NCI-H82 treated with DMSO at 0.1 percent for 48 hours (cell line): ENCODE measurements at regions not wholly inside any gene's neighbourhood (a gene's known extent, or its start where the extent isn't known, plus 50 kb on each side); places are given as distances from the start of the nearest gene placed in this dataset.
"Not testable (repeated sequence)": the region's sequence is repeated elsewhere in the genome, so short reads cannot be mapped to it uniquely, and the experiment has no call there.

ENCODE experiments used
- DNase-seq: peaks from one replicate; lab custom pipeline; 2025; ENCODE audit not compliant: unreplicated experiment; lab: John Stamatoyannopoulos, UW

DNA sequence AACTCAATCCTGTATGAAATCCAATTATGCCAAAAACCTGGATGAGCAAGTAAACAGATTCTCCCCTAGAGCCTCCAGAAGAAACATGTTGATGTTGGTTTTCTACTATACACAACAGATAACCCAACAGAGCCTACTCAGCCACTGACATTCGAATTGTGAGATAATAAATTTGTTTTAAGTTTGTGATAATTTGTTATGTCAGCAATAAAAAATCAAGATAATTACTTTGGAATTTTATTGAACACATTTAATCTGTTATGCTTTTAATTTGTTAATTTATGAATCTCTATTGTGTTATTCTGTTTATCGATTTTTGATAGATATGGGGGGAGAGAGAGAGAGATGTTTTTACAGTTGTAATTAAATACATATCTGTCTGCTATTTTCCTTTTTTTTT is 1016.1 kb upstream of the PCDH7 start:
- no peak for DNase-seq

DNA sequence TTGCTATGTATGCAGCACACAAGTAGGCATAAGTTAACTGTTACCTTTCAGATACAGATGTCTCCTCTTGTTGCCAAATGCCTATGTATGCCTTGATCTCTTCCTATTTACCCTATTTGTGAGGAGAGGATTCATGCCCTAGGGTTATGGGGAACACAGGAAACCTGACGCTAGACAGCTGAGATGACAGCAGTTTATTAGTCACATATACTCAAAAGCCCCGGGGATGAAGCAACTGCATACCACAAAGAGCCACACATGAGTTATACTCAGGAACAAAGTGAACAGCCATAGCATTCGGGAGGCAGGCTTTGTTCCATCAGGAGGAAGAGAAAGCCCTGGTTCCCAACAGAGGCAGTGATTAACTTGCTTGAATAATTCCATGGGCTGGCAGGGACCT is 1011.7 kb upstream of the PCDH7 start:
- no peak for DNase-seq

DNA sequence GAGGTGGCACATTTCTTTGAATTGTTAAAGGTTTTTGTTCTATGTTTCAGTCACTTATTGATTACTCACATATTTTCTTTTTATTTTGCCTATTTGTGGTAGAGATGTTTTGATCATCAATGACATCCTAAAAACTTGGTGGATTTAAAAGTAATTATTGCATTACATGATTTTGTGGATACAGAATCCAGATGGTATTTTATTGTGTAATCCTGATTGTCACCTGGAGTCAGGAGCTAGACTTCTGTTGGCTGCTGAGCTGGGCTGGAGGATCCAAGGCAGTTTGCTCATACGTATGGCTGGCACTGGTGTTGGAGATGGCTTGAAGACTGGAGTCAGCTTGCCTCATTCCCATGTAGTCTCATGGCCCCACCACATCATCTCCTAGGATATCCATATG is 1009.6 kb upstream of the PCDH7 start:
- no peak for DNase-seq

DNA sequence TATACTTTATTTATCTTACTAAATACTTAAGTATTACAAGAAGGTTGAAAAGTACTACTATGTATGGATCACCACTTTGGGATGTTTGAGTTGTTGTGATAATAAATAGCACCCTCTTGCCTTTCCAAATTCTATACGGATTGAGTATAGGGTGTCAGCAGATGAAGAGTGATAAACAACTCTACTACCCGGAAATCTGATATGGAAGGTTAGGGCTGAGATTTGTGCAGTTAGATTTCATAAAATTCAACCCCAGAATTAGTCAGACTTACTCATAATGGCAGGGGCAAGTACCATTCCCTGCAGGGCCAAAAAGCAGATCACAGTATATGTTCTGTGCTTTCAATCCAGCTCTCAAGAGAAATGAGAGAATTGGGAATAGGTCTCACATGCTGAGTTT is 1008.9 kb upstream of the PCDH7 start:
- DNase-seq = no peak

DNA sequence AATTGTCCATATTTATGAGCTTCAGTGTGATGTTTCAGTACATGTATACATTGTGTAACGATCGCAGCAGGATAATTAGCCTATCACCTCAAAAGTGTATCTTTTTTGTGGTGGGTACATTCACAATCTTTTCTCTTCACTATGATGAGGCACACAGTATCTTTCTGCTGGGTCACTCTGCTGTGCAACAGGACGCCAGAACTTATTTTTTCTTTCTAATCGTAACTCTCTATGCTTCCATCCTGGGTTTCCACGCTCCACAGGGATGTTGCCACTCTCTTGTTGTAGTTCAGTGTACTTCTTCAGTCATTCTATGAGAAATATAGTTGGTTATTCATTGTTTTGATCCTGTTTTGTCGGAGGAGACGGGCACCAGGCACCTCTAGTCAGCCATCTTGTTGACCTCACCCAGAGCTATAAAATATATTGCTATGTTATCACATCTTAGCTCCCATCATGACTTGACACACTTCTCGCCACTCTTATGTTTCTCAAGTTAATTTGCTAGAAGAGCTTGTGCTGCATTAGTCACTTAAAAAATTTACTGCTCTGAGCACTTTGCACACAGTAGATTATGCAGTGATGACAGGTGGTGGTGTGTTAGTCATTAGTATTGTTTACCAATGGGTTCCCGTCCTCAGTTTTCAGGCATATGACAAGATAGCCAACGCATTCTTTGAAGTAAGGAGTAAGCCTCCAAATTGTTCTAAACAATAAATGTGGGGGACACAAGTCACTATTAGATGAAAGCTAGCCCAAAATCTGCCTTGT is 1002.7 kb upstream of the PCDH7 start:
- no peak for DNase-seq

DNA sequence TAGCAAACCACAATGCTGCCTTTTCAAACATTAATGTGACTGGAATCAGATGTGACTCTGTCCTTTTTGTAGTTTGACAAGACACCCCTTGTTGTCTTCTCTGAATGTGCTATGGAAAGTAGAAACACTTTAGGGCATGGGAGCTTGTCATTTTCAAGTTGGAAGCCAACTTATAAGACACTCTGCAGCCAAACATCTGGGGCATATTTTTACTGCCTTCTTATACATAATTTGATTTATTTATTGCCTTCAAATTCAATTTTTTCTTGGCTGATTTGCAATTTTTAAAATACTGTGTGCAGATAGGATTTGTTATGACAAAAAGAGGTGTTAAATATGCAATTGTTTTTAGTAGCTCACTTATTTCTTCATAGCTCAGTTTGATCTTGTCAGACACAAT is 1002.0 kb upstream of the PCDH7 start:
- DNase-seq = no peak

DNA sequence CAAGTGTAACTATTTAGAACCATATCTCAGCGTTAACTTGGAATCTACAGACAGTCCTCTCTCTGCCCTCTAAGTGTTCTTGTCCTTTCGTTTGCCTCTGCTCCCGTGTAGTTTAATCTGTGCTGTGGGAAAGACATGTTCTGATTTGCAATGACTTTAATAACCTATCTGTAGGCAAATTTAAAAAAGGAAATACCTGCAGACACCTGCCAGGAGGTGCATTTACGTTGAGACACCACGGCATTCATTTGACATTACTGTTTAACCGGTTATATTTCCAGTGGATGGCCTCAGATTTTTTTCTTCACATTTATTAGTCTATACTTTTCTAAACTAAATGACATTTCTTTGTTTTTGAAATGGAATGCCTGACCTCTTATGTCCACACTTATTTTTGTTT is 997.9 kb upstream of the PCDH7 start:
- no peak for DNase-seq

DNA sequence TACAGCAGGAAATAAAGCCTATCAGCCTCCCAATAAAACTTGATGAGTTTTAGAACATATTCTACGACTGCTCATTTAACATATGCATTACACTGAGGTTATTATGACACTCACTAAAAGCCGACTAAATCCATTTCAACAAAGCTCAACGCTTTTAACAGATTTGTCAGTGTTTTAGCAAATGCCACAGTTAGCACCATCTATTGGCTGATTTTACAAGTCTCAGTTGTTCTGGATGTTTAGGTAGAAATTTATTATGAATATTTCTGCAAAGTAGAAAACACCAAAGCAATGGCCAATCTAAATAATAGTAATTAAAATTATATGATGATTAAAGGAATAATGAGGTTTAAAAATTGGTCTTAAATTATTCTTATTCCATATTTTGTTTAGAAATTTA is 993.2 kb upstream of the PCDH7 start:
- no peak for DNase-seq

DNA sequence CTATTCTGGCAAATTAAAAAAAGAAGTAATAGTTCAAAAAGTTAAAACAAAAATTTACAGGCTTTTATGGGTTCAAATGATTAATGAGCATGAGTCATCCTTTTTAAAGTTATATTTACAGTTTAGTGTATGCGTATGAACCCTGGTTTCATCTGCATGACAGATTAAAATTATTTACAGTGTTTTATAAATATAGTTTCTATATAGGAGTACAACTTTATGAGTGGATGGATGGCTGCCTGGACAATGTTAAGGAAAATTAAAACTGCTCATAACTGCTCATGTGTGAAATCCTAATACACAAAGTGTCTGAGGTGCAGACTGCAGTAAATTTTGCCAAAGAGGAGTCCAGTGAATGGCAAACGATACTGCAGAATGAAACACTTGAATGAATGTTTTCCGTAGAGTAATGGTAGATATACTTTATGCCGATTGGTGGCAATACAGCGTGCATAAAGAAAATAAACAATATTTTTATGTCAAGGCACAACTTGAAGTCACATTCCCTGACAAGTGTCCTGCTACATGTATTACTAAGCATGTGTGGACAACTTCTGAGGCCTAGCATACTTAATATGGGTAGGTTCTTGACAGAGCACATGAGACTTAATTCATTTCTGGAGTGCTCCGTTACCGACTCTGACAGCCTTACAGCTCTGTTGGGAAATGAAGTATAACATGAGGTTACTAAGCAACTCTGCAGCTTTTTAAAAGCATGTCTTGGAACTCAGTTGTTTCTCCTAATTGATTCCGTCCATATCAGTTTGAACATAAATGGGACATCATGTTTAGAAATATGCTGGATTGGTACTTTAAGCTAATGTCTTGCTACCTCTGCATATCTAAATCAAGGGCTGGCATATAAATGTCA is 985.6 kb upstream of the PCDH7 start:
- no peak for DNase-seq

DNA sequence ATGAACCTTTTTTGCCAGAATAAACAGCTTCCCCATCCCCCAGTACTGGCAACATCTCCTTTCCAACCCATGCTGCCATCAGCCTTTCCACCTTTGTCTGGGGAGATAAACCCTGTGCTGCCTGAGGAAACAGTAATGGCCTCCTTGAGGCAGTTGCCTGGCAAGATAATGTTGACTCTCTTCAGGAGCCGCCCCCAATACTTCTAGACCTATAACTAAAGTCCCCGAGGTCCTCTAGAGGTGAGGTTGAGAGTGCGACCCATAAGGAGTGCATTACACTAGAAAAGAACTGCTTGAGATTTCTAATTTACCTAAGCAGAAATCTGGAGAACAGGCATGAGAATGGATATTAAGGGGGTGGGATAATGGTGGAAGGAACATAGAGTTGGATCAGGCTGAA is 963.2 kb upstream of the PCDH7 start:
- no peak for DNase-seq

DNA sequence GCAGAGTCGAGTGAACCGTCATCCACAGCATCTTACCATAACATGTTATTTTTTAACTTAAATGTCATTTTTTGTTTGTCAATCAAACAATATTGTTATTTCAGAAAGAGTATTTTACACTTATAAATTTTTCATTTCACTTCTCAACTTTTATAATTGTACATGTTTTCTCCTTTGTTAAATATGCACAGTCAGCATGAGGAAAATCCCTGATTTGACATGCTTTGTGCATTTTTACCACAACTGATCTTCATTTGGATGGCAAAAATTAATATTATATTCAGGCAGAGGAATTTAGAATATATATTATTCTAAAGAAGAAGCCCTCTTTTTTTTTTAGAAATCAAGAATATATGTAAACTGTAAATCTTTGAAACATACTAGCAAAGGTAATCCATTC is 958.0 kb upstream of the PCDH7 start:
- DNase-seq = no peak

DNA sequence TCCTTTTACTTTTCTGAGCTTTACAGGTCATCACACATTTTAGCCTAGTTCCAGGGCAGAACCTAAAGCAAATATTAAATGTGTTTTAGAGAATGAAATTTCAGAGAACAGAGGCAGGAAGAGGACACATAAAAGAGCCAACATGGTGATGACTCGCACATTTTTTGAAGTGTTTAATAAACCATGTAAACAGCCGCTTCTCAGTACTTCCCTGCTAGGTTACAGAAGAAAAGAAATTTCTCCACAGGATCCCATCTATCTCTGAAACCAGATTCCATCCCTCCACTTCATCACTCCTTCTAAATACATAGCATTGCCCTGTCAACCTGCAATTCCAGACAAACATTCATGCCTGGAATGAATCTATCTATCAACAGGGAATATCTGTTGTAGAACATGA is 949.5 kb upstream of the PCDH7 start:
- no peak for DNase-seq

DNA sequence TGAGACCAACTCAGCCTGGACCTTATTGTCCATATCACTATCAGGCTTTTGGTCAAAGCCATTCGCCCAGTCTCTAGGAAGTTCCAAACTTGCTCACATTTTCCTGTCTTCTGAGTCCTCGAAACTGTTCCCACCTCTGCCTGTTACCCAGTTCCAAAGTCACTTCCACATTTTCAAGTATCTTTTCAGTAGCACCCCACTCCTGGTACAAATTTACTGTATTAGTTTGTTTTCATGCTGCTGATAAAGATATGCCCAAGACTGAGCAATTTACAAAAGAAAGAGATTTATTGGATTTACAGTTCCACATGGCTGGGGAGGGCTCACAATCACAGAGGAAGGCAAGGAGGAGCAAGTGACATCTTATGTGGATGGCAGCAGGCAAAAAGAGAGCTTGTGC is 932.0 kb upstream of the PCDH7 start:
- not testable (repeated sequence) for DNase-seq

DNA sequence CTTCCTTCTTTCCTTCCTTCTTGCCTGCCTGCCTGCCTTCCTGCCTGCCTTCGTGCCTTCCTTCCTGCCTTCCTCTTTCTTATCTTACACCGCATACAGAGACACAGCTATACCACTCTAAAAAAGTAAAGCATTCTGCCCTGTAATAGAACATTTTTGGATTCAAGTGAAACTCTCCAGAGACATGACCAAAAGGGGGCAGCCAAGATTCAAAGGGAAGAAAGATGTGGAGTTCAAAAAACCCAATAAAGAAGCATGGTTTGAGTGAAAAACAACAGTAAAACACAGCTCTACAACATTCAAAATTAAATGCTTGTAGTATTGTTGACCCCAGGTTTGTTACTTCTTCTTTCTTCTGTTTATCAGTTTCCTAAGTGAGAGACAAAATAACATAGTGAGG is 914.9 kb upstream of the PCDH7 start:
- DNase-seq = no peak

DNA sequence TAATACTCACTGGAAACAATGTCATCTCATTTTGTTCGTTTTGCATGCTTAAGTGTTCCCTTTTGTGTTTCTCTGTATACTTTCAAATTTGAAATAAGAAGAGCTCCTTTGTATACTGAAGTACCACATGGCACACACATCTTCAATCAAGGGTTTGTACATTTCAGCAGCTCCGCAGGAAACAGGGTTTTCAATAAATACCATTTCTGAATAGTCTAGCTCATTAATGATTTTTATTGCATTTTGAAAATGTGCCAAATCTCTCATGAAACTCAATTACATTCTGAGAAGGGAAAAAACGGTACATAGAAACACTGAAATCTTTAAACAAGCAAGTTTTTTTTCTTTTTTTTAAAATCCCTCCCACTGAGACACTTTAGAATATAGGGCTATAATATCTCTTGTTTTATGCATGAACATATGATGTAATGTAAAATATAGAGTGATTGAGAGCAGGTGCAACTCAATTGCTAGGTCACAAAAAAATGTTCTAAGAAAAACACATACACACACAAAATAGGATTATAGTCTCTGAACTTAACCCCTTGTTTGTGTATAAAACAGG is 914.2 kb upstream of the PCDH7 start:
- DNase-seq = no peak

DNA sequence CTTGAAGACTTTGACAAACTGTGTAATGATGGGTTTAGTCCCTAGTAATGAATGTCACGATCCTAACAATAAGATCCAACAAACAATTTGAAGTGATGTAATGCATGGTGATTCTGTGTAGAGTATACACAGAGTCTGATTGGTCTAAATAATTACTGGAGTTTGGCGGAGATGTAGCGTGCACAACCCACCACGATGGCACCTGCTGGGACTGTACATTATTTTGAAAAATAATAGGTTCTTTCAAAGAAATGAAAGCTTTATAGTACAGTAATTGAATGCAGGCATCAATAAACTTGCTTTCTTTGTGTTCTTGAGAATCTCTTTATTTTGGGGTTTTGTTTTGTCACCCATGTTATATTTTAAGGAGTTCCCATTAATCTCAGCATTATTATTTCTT is 902.2 kb upstream of the PCDH7 start:
- DNase-seq = no peak

DNA sequence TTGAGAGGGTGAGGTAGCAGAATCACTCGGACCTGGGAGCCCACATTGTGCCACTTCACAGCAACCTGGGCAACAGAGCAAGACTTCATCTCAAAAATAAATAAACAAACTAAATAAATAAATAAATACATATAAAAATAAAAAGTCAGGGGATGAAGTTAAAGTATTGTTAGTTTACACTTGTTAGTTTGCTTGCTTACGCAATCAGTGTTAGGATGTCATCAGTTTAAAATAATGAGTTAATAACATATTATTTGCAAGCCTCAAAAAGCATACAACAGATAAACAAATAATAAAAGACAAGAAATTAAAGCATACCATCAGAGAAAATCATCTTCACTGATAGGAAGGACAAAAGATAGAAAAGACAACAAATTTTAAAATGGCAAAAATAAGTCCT is 891.1 kb upstream of the PCDH7 start:
- no peak for DNase-seq

DNA sequence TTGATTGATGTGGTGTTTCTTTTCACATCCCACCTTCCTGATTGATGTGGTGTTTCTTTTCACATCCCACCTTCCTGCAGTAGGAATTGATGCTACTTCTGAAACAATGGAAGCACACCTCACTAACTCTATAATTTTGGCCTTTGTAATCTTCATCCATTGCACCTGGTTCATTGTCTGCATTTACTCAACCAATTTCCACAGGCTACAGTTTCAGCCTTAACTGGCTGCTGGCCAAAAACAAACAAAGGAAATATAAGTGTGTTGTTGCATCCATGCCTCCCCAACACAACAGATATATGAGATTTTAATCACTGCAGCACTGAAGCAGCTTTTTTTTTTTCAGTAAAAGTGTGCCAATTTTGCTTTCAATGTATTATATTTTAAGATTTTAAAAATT is 867.6 kb upstream of the PCDH7 start:
- no peak for DNase-seq

DNA sequence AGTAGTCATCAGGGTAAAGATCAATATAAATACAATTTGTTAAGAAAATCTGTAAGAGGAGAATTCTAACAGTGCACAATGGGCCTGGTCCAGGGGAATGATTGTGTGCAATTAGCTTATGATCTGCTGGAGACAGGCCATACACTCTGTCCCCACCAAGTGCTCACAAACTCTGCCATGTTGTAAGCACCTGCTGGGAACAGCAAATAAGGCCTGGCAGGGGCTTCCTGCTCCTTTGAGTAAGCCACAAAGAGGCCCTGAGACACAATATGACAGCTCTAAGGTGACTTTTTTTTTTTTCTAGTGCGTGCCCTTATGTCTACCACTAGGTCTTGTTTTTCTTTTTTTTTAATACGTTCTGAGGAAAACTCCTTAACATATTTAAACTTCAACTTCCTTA is 866.3 kb upstream of the PCDH7 start:
- no peak for DNase-seq

DNA sequence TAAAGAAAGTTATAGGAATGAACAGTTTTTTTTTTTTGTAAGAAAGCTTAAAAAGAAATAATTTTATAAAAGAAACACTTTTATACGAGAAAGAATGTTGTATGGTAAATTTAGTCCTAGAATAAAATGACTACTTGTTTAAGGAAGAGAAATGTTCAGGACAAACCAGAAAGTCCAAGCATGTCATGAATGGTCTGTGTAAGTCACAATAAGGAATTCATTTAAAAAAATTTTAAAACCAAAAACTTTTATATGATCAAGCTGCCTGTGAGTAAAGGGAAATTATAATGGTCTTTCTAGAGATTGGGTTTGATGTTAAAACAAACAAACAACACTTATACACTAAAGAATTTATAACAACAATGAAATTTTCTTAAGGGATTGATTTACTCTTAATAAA is 858.9 kb upstream of the PCDH7 start:
- no peak for DNase-seq

DNA sequence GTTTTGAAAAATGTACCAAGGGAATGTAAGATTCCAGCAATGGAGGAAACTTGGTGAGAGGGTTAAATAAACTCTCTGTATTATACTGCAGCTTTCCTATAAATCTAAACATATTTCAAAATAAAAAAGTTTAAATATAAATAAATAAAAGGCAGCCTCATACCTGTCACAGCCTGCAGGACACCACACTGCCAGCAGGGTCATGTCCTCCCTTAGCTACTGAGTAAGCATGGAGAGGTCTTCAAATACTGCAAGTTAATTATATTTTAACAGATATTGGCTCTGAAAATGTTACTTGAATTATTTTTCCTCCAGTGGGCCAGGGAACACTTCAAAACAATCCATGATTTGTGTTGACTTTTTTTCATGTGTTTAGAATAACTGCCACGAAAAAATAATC is 852.8 kb upstream of the PCDH7 start:
- DNase-seq = no peak

DNA sequence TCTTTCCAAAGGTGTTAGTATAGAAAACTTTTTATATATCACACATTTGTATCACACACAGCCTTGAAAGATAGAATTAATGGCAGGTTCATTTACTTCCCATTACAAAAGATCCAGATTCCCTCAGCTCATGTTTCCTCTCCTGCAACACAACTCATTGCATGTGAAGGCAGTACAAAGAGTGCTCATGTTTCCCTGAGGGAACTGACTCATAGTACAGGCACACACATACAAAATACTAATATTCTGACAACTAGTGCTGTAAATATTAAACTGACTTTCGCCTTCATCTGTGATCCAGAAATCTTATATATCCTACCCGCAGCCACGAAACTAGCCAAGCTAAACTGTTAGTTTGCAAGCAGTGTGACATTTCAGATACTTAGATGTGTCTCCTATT is 819.8 kb upstream of the PCDH7 start:
- DNase-seq = no peak
